ENCODE measurements at regions not wholly inside any gene's neighbourhood (a gene's known extent, or its start where the extent isn't known, plus 50 kb on each side); places are given as distances from the start of the nearest gene placed in this dataset.

GRCh38 chr17:77286641-77287431, 146.1 kb downstream of the SEC14L1 start (continued):
- TF ChIP-seq KDM2A (CRISPR knock-in tag; IDR thresholded peaks at IDR 0.05; ENCODE audit: borderline replicate concordance, low read depth) = peak; percentile 76
- TF ChIP-seq ZFP1 (CRISPR knock-in tag; IDR thresholded peaks at IDR 0.05) = peak; percentile 87
- TF ChIP-seq XBP1 (CRISPR knock-in tag; IDR thresholded peaks at IDR 0.05) = no peak
- peak; percentile 28 for TF ChIP-seq JARID2 (CRISPR knock-in tag; IDR thresholded peaks at IDR 0.05; ENCODE audit: insufficient replicate concordance)
- peak; percentile 97 for TF ChIP-seq ZNF230 (CRISPR knock-in tag; IDR thresholded peaks at IDR 0.05)
- TF ChIP-seq RBAK (CRISPR knock-in tag; IDR thresholded peaks at IDR 0.05) = no peak
- TF ChIP-seq, protein P1, sequence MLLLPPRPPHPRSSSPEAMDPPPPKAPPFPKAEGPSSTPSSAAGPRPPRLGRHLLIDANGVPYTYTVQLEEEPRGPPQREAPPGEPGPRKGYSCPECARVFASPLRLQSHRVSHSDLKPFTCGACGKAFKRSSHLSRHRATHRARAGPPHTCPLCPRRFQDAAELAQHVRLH (CRISPR knock-in tag; IDR thresholded peaks at IDR 0.05; ENCODE audit: borderline replicate concordance, low read depth) = peak; percentile 98
- TF ChIP-seq, protein P2, sequence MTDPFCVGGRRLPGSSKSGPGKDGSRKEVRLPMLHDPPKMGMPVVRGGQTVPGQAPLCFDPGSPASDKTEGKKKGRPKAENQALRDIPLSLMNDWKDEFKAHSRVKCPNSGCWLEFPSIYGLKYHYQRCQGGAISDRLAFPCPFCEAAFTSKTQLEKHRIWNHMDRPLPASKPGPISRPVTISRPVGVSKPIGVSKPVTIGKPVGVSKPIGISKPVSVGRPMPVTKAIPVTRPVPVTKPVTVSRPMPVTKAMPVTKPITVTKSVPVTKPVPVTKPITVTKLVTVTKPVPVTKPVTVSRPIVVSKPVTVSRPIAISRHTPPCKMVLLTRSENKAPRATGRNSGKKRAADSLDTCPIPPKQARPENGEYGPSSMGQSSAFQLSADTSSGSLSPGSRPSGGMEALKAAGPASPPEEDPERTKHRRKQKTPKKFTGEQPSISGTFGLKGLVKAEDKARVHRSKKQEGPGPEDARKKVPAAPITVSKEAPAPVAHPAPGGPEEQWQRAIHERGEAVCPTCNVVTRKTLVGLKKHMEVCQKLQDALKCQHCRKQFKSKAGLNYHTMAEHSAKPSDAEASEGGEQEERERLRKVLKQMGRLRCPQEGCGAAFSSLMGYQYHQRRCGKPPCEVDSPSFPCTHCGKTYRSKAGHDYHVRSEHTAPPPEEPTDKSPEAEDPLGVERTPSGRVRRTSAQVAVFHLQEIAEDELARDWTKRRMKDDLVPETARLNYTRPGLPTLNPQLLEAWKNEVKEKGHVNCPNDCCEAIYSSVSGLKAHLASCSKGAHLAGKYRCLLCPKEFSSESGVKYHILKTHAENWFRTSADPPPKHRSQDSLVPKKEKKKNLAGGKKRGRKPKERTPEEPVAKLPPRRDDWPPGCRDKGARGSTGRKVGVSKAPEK (CRISPR knock-in tag; IDR thresholded peaks at IDR 0.05; ENCODE audit: borderline replicate concordance) = peak; percentile 77; the same call in 1 of the 2 replicates
- peak; percentile 86 for TF ChIP-seq YEATS2 (CRISPR knock-in tag; IDR thresholded peaks at IDR 0.05; ENCODE audit: borderline replicate concordance)
- TF ChIP-seq ZNF792 (CRISPR knock-in tag; IDR thresholded peaks at IDR 0.05) = peak; percentile 92; the same call in 1 of the 2 replicates
- TF ChIP-seq ZNF780A (CRISPR knock-in tag; IDR thresholded peaks at IDR 0.05) = peak; percentile 52; the same call in 1 of the 2 replicates
- peak; percentile 34; the same call in 1 of the 2 replicates for TF ChIP-seq ZBTB8A (CRISPR knock-in tag; IDR thresholded peaks at IDR 0.05; ENCODE audit: borderline replicate concordance, low read depth)
- peak; percentile 99 for TF ChIP-seq MED8 (CRISPR knock-in tag; IDR thresholded peaks at IDR 0.05; ENCODE audit: insufficient replicate concordance)
- TF ChIP-seq ZNF383 (CRISPR knock-in tag; IDR thresholded peaks at IDR 0.05; ENCODE audit: borderline replicate concordance) = peak; percentile 9; the same call in 1 of the 2 replicates
- TF ChIP-seq, protein P3, sequence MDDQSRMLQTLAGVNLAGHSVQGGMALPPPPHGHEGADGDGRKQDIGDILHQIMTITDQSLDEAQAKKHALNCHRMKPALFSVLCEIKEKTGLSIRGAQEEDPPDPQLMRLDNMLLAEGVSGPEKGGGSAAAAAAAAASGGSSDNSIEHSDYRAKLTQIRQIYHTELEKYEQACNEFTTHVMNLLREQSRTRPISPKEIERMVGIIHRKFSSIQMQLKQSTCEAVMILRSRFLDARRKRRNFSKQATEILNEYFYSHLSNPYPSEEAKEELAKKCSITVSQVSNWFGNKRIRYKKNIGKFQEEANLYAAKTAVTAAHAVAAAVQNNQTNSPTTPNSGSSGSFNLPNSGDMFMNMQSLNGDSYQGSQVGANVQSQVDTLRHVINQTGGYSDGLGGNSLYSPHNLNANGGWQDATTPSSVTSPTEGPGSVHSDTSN (CRISPR knock-in tag; IDR thresholded peaks at IDR 0.05; ENCODE audit: borderline replicate concordance) = no peak
- no peak for TF ChIP-seq PRMT3 (CRISPR knock-in tag; IDR thresholded peaks at IDR 0.05; ENCODE audit: borderline replicate concordance, low read depth)
- peak; percentile 30; the same call in 1 of the 2 replicates for TF ChIP-seq E2F5 (CRISPR knock-in tag; conservative IDR thresholded peaks at IDR 0.05)
- TF ChIP-seq, protein P4, sequence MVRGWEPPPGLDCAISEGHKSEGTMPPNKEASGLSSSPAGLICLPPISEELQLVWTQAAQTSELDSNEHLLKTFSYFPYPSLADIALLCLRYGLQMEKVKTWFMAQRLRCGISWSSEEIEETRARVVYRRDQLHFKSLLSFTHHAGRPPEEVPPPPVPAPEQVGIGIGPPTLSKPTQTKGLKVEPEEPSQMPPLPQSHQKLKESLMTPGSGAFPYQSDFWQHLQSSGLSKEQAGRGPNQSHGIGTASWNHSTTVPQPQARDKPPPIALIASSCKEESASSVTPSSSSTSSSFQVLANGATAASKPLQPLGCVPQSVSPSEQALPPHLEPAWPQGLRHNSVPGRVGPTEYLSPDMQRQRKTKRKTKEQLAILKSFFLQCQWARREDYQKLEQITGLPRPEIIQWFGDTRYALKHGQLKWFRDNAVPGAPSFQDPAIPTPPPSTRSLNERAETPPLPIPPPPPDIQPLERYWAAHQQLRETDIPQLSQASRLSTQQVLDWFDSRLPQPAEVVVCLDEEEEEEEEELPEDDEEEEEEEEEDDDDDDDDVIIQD (CRISPR knock-in tag; IDR thresholded peaks at IDR 0.05; ENCODE audit: low read depth) = peak; percentile 86
- TF ChIP-seq SP140L (CRISPR knock-in tag; IDR thresholded peaks at IDR 0.05; ENCODE audit: borderline replicate concordance) = no peak
- TF ChIP-seq HNF4A (CRISPR knock-in tag; IDR thresholded peaks at IDR 0.05) = peak; percentile 95
- peak; percentile 57; the same call in 1 of the 2 replicates for TF ChIP-seq PHF8 (CRISPR knock-in tag; IDR thresholded peaks at IDR 0.05)
- peak; percentile 93 for TF ChIP-seq PITX1 (CRISPR knock-in tag; IDR thresholded peaks at IDR 0.05)
- TF ChIP-seq HOXA3 (CRISPR knock-in tag; IDR thresholded peaks at IDR 0.05) = peak; percentile 97
- TF ChIP-seq ZNF205 (CRISPR knock-in tag; IDR thresholded peaks at IDR 0.05) = peak; percentile 94

Measured in HepG2 (cell line).